ENCODE measurements at regions not wholly inside any gene's neighbourhood (a gene's known extent, or its start where the extent isn't known, plus 50 kb on each side); places are given as distances from the start of the nearest gene placed in this dataset.

- Histone ChIP-seq H3K4ac (ENCODE audit: low read depth, low read length) (no peak overlapping the region), H3K79me1 (ENCODE audit: insufficient read depth, low read depth, low read length, poor library complexity, severe bottlenecking) (no peaks in the 10 kb centered on the region), H4K5ac (ENCODE audit: insufficient read length, low read depth, low read length) (no peak overlapping the region), H3K14ac (ENCODE audit: insufficient read depth, low read length) (no peak overlapping the region), H3K4me1 (ENCODE audit: insufficient read depth, low read length) (peaks cover 5% of the 10 kb centered on the region; the same call in 1 of the 2 replicates), H3K27ac (ENCODE audit: insufficient read length, low read depth, low read length) (no peak overlapping the region), H2BK12ac (ENCODE audit: insufficient read length, low read depth, low read length) (no peak overlapping the region), H4K8ac (replicated peaks; ENCODE audit: insufficient read length, low read depth, low read length) (no peak overlapping the region), H4K20me1 (ENCODE audit: control insufficient read depth, insufficient read depth, insufficient read length) (no peaks in the 10 kb centered on the region), H3K18ac (ENCODE audit: insufficient read length, low read depth, low read length) (no peak overlapping the region), H2BK15ac (ENCODE audit: low read depth, low read length) (no peak overlapping the region), H3T11ph (ENCODE audit: low read length) (no peak overlapping the region), H2BK20ac (ENCODE audit: low read depth, low read length, poor library complexity, severe bottlenecking) (no peak overlapping the region), H3K23ac (ENCODE audit: insufficient read length, low read depth, low read length) (no peak overlapping the region), H2BK120ac (ENCODE audit: low read depth, low read length, poor library complexity, severe bottlenecking) (no peak overlapping the region), H3K4me2 (ENCODE audit: insufficient read depth, insufficient read length, low read length) (no peak overlapping the region), H3K56ac (ENCODE audit: insufficient read length, low read depth, low read length) (no peak overlapping the region), H4K91ac (ENCODE audit: insufficient read length, low read depth, low read length) (no peak overlapping the region), H3K9me3 (ENCODE audit: control insufficient read depth, low read depth, low read length) (no peaks in the 10 kb centered on the region), H3K27me3 (ENCODE audit: insufficient read depth, low read length) (no peaks in the 10 kb centered on the region), H2AK5ac (ENCODE audit: insufficient read length, low read length) (no peak overlapping the region), H3K23me2 (ENCODE audit: insufficient read length, low read depth, low read length, poor library complexity, severe bottlenecking) (no peaks in the 10 kb centered on the region), H3K9ac (ENCODE audit: extremely low read depth, insufficient read length, low read length) (no peak overlapping the region), H2AFZ (ENCODE audit: low read length) (no peak overlapping the region), H3K79me2 (ENCODE audit: insufficient read depth, low read length) (no peaks in the 10 kb centered on the region), H2BK5ac (ENCODE audit: insufficient read length, low read length) (no peak overlapping the region)
- WGBS (ENCODE audit: extremely low coverage, insufficient read length, low lambda C conversion rate) = no CpG with 5 or more reads among the region's 19 CpGs
- Mint-ChIP-seq H3K4me1 (peaks cover 54 to 60% of the 10 kb centered on the region in 2 experiments), H3K27ac (no peak overlapping the region; a peak in 1 of 7 replicates), H3K9me3 (no peaks in the 10 kb centered on the region), H3K36me3 (ENCODE audit: insufficient read depth in 1 of 3, low read depth in 3 of 3) (no peaks in the 10 kb centered on the region), H3K4me3 (no peak overlapping the region; a peak in 1 of 5 replicates), H3K27me3 (ENCODE audit: low read depth) (peaks cover 39% of the 10 kb centered on the region)
- DNase-seq = no peak
- TF ChIP-seq CTCF (conservative IDR thresholded peaks at IDR 0.05) = no peak
Observed at GRCh38 chr22:27639248-27640086, 162.1 kb downstream of the MN1 start.
